ENCODE measurements at regions not wholly inside any gene's neighbourhood (a gene's known extent, or its start where the extent isn't known, plus 50 kb on each side); places are given as distances from the start of the nearest gene placed in this dataset.

DNA sequence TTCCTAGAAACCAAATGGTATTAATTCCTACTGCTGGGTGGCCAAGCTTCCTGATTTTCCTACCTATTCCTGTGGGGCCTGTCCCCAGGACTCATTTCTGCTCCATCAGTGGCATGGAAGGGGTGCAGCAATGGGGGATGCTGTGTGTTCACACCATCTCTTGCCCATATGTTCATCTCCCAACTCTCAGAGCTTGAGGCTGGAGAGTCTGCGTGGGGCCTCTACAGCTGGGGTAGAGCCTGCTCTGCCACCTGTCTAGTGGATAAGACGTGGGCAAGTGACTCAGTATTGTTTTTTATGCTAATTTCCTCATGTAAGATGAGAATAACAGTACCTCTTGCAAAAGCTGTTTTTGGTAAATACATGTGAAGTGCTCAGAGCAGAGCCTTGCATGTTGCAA, 149.8 kb downstream of the ACTR3 start:
- TF ChIP-seq ZNF382 (CRISPR knock-in tag; IDR thresholded peaks at IDR 0.05; ENCODE audit: borderline replicate concordance) (no peak), ZFP37 (CRISPR knock-in tag; IDR thresholded peaks at IDR 0.05; ENCODE audit: borderline replicate concordance) (no peak), ZNF841 (CRISPR knock-in tag; IDR thresholded peaks at IDR 0.05; ENCODE audit: borderline replicate concordance) (no peak), NBN (conservative IDR thresholded peaks at IDR 0.05) (no peak), SNRNP70 (IDR thresholded peaks at IDR 0.05; ENCODE audit: low read depth, low read length) (no peak), ZNF230 (CRISPR knock-in tag; IDR thresholded peaks at IDR 0.05) (no peak), NFYC (CRISPR knock-in tag; IDR thresholded peaks at IDR 0.05) (no peak), RAD51 (IDR thresholded peaks at IDR 0.05; ENCODE audit: borderline replicate concordance) (no peak), DMAP1 (CRISPR knock-in tag; IDR thresholded peaks at IDR 0.05) (no peak)
- TF ChIP-seq, protein P1, sequence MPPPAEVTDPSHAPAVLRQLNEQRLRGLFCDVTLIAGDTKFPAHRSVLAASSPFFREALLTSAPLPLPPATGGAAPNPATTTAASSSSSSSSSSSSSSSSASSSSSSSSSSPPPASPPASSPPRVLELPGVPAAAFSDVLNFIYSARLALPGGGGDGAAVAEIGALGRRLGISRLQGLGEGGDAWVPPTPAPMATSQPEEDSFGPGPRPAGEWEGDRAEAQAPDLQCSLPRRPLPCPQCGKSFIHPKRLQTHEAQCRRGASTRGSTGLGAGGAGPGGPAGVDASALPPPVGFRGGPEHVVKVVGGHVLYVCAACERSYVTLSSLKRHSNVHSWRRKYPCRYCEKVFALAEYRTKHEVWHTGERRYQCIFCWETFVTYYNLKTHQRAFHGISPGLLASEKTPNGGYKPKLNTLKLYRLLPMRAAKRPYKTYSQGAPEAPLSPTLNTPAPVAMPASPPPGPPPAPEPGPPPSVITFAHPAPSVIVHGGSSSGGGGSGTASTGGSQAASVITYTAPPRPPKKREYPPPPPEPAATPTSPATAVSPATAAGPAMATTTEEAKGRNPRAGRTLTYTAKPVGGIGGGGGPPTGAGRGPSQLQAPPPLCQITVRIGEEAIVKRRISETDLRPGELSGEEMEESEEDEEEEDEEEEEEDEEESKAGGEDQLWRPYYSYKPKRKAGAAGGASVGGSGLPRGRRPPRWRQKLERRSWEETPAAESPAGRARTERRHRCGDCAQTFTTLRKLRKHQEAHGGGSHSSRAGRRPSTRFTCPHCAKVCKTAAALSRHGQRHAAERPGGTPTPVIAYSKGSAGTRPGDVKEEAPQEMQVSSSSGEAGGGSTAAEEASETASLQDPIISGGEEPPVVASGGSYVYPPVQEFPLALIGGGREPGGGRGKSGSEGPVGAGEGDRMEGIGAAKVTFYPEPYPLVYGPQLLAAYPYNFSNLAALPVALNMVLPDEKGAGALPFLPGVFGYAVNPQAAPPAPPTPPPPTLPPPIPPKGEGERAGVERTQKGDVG (CRISPR knock-in tag; IDR thresholded peaks at IDR 0.05; ENCODE audit: borderline replicate concordance): no peak
- TF ChIP-seq, protein P2, sequence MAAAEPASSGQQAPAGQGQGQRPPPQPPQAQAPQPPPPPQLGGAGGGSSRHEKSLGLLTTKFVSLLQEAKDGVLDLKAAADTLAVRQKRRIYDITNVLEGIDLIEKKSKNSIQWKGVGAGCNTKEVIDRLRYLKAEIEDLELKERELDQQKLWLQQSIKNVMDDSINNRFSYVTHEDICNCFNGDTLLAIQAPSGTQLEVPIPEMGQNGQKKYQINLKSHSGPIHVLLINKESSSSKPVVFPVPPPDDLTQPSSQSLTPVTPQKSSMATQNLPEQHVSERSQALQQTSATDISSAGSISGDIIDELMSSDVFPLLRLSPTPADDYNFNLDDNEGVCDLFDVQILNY (CRISPR knock-in tag; conservative IDR thresholded peaks at IDR 0.05): no peak
- ATAC-seq (no peak), FAIRE-seq (no peak), DNase-seq (ENCODE audit: low spot score) (no peak)
- peaks cover 2 to 25% of the 10 kb centered on the region in 2 experiments; a peak in 2 of 5 replicates for H3K27me3 ChIP-seq (ENCODE audit: control insufficient read depth in 1 of 2, insufficient read depth in 2 of 2, low read length in 2 of 2)
- H3K9me3 ChIP-seq (ENCODE audit: low read length): no peaks in the 10 kb centered on the region
- no peak overlapping the region for H3K4me2 ChIP-seq (ENCODE audit: low read depth, low read length)
- no peaks in the 10 kb centered on the region for H4K20me1 ChIP-seq (ENCODE audit: insufficient read depth, low read length)
- intact Hi-C loops (cut with micrococcal nuclease; ENCODE audit: unreplicated experiment): no loop called here
- no peaks in the 10 kb centered on the region for H3K4me1 ChIP-seq (ENCODE audit: insufficient read depth, low read length)
- ChIA-PET POLR2A (no interaction called here), CTCF (ENCODE audit: low intra/inter-chr PET ratio, low total read pairs) (no interaction called here)
- no peak overlapping the region for H3K4me3 ChIP-seq (replicated peaks in 1 of 3; ENCODE audit: insufficient read depth in 1 of 3, low read depth in 2 of 3, low read length in 3 of 3)
- H3K27ac ChIP-seq (ENCODE audit: extremely low read length, insufficient read depth, low read length): no peak overlapping the region
- no peaks in the 10 kb centered on the region for H3K36me3 ChIP-seq (replicated peaks in 1 of 2; ENCODE audit: control insufficient read depth in 1 of 2, insufficient read depth in 2 of 2, low read length in 2 of 2)
- H3K79me2 ChIP-seq (ENCODE audit: insufficient read depth, low read length): no peaks in the 10 kb centered on the region
- H3K9ac ChIP-seq (ENCODE audit: insufficient read depth, low read depth, low read length): no peak overlapping the region
- in situ Hi-C loops (cut with HindIII; ENCODE audit: extremely low pct_ligation_motif_present, low pct_unique_long_range_greater_than_20kb): no loop called here
- no peak overlapping the region for H2AFZ ChIP-seq (ENCODE audit: low read length)
- WGBS (ENCODE audit: low lambda C conversion rate): 27% methylated on average over 2 of the region's 2 CpGs
- no TSS peak for BruUV-seq (replicated peaks)
